PC-9 (cell line): ENCODE measurements at regions not wholly inside any gene's neighbourhood (a gene's known extent, or its start where the extent isn't known, plus 50 kb on each side); places are given as distances from the start of the nearest gene placed in this dataset.

Experiments used
- EZH2 ChIP-seq: fragments of 200-600 bp; sonication (generic); IDR thresholded peaks from 2 replicates; pipeline ENCODE4 v1.8.0; 2017; ENCODE audit warnings: antibody characterized with exemption, low read depth
- TF ChIP-seq, protein P1 (sequence below): fragments of 200-600 bp; sonication (generic); conservative IDR thresholded peaks from 2 replicates; pipeline ENCODE4 v1.6.1; 2017; ENCODE audit warnings: mixed run types, antibody characterized with exemption, mild to moderate bottlenecking, moderate library complexity

DNA sequence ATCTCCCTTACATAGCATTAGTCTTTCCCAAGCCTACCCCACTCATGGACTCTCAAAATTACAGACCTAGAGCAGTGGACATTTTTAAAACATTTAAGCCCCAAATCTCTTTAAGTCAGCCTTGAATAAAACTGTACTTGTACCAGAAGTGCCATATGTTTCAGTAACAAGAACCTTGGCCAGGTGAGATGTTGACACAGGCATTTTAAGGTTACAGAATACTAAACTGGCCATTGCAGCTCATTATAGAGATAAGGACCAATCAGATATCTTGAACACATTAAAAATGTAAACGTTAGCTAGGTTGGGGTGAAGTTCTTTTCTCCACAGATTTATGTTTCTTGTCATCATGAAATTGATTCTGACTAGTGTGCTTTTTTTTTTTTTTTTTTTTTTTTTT lies 103.8 kb upstream of the MIER3 start:
- no peak for TF ChIP-seq EZH2
- TF ChIP-seq, protein P1, sequence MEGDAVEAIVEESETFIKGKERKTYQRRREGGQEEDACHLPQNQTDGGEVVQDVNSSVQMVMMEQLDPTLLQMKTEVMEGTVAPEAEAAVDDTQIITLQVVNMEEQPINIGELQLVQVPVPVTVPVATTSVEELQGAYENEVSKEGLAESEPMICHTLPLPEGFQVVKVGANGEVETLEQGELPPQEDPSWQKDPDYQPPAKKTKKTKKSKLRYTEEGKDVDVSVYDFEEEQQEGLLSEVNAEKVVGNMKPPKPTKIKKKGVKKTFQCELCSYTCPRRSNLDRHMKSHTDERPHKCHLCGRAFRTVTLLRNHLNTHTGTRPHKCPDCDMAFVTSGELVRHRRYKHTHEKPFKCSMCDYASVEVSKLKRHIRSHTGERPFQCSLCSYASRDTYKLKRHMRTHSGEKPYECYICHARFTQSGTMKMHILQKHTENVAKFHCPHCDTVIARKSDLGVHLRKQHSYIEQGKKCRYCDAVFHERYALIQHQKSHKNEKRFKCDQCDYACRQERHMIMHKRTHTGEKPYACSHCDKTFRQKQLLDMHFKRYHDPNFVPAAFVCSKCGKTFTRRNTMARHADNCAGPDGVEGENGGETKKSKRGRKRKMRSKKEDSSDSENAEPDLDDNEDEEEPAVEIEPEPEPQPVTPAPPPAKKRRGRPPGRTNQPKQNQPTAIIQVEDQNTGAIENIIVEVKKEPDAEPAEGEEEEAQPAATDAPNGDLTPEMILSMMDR, result no peak
